Ishikawa (cell line): ENCODE measurements at regions not wholly inside any gene's neighbourhood (a gene's known extent, or its start where the extent isn't known, plus 50 kb on each side); places are given as distances from the start of the nearest gene placed in this dataset.

Source experiments
- CEBPB ChIP-seq: IDR thresholded peaks from 2 replicates; pipeline ENCODE4 v1.6.1; 2012
- CREB1 ChIP-seq: IDR thresholded peaks from 2 replicates; pipeline ENCODE4 v1.6.1; 2012; ENCODE audit warnings: low read depth
- EGR1 ChIP-seq: IDR thresholded peaks from 2 replicates; pipeline ENCODE4 v1.6.1; 2012
- EP300 ChIP-seq: IDR thresholded peaks from 2 replicates; pipeline ENCODE4 v1.6.1; 2012; ENCODE audit warnings: borderline replicate concordance
- FOXM1 ChIP-seq: IDR thresholded peaks from 2 replicates; pipeline ENCODE4 v1.6.1; 2012; ENCODE audit warnings: low read depth, borderline replicate concordance
- MAX ChIP-seq: IDR thresholded peaks from 2 replicates; pipeline ENCODE4 v1.6.1; 2012
- NFIC ChIP-seq: IDR thresholded peaks from 2 replicates; pipeline ENCODE4 v1.6.1; 2012
- RAD21 ChIP-seq: IDR thresholded peaks from 2 replicates; pipeline ENCODE4 v1.6.1; 2012; ENCODE audit warnings: low read depth
- REST ChIP-seq: IDR thresholded peaks from 2 replicates; pipeline ENCODE4 v1.6.1; 2012; ENCODE audit warnings: low read depth, mild to moderate bottlenecking
- TAF1 ChIP-seq: IDR thresholded peaks from 2 replicates; pipeline ENCODE4 v1.6.1; 2012; ENCODE audit warnings: low read depth, mild to moderate bottlenecking
- TCF12 ChIP-seq: IDR thresholded peaks from 2 replicates; pipeline ENCODE4 v1.6.1; 2012; ENCODE audit warnings: low read depth
- TEAD4 ChIP-seq: IDR thresholded peaks from 2 replicates; pipeline ENCODE4 v1.6.1; 2012
- USF1 ChIP-seq: IDR thresholded peaks from 2 replicates; pipeline ENCODE4 v1.6.1; 2012
- YY1 ChIP-seq: IDR thresholded peaks from 2 replicates; pipeline ENCODE4 v1.6.1; 2012; ENCODE audit warnings: low read depth
- ZBTB7A ChIP-seq: IDR thresholded peaks from 2 replicates; pipeline ENCODE4 v1.6.1; 2012; ENCODE audit warnings: low read depth

- TF ChIP-seq RAD21 (peak; percentile 65), TEAD4 (no peak)
Observed at GRCh38 chr9:79129865-79130480, 441.8 kb upstream of the TLE4 start.

- TF ChIP-seq TAF1 (no peak), CEBPB (no peak), YY1 (no peak), EP300 (no peak), FOXM1 (no peak), USF1 (no peak), ZBTB7A (no peak), TEAD4 (no peak), EGR1 (no peak), MAX (no peak)
Observed at GRCh38 chr9:79131246-79131774, 440.5 kb upstream of the TLE4 start.

- no peak for TF ChIP-seq EP300
- TF ChIP-seq FOXM1 = no peak
- TF ChIP-seq MAX = no peak
- TF ChIP-seq USF1 = no peak
- TF ChIP-seq TEAD4 = no peak
- TF ChIP-seq REST = no peak
Observed at GRCh38 chr9:79131824-79132377, 439.9 kb upstream of the TLE4 start.

- no peak for TF ChIP-seq TCF12
- TF ChIP-seq TAF1 = no peak
- no peak for TF ChIP-seq YY1
- no peak for TF ChIP-seq ZBTB7A
Observed at GRCh38 chr9:79134654-79135053, 437.1 kb upstream of the TLE4 start.

GRCh38 chr9:79135681-79136415 lies 435.9 kb upstream of the TLE4 start:
- TF ChIP-seq FOXM1 = no peak
- TF ChIP-seq ZBTB7A = no peak
- TF ChIP-seq TAF1 = no peak
- no peak for TF ChIP-seq EP300
- TF ChIP-seq NFIC = no peak
- no peak for TF ChIP-seq MAX
- no peak for TF ChIP-seq USF1
- TF ChIP-seq TCF12 = no peak
- TF ChIP-seq REST = no peak
- no peak for TF ChIP-seq RAD21
- no peak for TF ChIP-seq TEAD4
- no peak for TF ChIP-seq YY1
- TF ChIP-seq CEBPB = no peak
- TF ChIP-seq EGR1 = no peak
- no peak for TF ChIP-seq CREB1
